GM12878 (cell line): ENCODE measurements at regions not wholly inside any gene's neighbourhood (a gene's known extent, or its start where the extent isn't known, plus 50 kb on each side); places are given as distances from the start of the nearest gene placed in this dataset.
"Not testable (repeated sequence)": the region's sequence is repeated elsewhere in the genome, so short reads cannot be mapped to it uniquely, and the experiment has no call there.

Source experiments
- CTCF ChIP-seq, 3 experiments: IDR thresholded peaks in 2 of 3; conservative IDR thresholded peaks in 1 of 3; 2 replicates each; pipeline ENCODE4 v1.5.1; 2011; ENCODE audit warnings: low read depth in 3 of 3, low read length in 3 of 3, mild to moderate bottlenecking in 3 of 3, control low read depth in 2 of 3, moderate library complexity in 2 of 3, inconsistent platforms in 1 of 3, mixed read lengths in 1 of 3; ENCODE audit not compliant: control insufficient read depth in 2 of 3, insufficient read depth in 1 of 3; ENCODE audit errors: extremely low read depth in 1 of 3
- ZBTB33 ChIP-seq: fragments of 450-650 bp; IDR thresholded peaks from 2 replicates; pipeline ENCODE4 v1.6.1; 2017; ENCODE audit warnings: mild to moderate bottlenecking

DNA sequence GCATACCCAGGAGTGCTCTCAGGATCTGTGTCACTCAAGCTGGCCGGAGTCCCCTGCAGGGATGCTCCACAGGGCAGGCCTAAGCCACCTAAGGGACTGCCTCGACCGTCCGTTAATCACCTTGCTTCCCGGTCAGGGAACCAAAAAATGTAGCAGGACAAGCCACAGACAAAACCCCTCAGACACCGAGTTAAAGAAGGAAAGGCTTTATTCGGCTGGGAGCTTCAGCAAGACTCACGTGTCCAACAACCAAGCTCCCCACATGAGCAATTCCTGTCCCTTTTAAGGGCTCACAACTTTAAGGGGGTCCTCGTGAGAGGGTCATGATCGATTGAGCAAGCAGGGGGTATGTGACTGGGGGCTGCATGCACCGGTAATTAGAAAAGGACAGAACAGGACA, 72.1 kb upstream of the GMDS start:
- TF ChIP-seq CTCF (IDR thresholded peaks at IDR 0.05 in 2 of 3, conservative IDR thresholded peaks at IDR 0.05 in 1 of 3; ENCODE audit: control insufficient read depth in 2 of 3, extremely low read depth in 1 of 3, insufficient read depth in 1 of 3, low read depth in 3 of 3, low read length in 3 of 3); ZBTB33: not testable (repeated sequence)
